NCI-H2196 treated with DMSO at 0.1 percent for 48 hours (cell line): ENCODE measurements at regions not wholly inside any gene's neighbourhood (a gene's known extent, or its start where the extent isn't known, plus 50 kb on each side); places are given as distances from the start of the nearest gene placed in this dataset.
"Not testable (repeated sequence)": the region's sequence is repeated elsewhere in the genome, so short reads cannot be mapped to it uniquely, and the experiment has no call there.

ENCODE experiments used
- DNase-seq: peaks from one replicate; lab custom pipeline; 2025; ENCODE audit not compliant: unreplicated experiment; lab: John Stamatoyannopoulos, UW

DNA sequence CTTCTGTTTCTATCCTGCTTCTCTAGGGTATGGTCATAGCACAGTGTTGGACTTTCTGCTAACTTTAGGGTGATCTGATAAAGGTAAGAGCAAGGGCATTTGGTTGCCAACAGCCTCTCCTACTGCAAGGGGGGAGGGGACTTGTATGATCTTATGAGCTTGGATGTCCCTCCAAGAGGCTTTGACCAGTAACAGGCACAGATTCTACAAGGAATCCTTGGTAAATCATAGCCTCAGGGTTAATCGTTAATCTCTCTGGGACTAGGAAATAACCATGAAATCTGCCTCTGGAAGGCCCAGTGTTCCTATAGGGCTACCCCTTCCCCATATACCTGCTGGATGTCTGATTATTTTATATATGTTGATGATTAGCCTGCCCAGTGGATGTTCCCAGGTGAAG lies 134.8 kb upstream of the TNFSF4 start:
- no peak for DNase-seq

DNA sequence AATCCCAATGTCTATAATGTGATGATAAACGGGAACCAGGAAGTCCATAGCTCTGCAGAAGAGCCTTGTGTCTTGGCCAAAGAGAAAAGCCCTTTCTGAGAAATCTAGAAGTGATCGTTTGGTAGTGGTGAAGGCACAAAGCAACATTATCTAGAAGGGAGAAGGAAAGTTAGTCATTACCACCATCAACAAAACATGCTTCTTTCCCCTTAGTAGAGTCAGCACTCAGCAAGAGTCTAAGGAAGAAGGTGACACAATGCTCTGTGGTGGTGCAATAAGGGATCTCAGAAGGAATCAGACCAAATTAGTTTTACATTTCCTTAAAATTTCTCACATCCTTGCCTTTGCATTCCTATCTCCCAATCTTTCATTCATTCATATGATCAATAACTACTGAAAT lies 134.4 kb upstream of the PRDX6 start:
- DNase-seq, result no peak

DNA sequence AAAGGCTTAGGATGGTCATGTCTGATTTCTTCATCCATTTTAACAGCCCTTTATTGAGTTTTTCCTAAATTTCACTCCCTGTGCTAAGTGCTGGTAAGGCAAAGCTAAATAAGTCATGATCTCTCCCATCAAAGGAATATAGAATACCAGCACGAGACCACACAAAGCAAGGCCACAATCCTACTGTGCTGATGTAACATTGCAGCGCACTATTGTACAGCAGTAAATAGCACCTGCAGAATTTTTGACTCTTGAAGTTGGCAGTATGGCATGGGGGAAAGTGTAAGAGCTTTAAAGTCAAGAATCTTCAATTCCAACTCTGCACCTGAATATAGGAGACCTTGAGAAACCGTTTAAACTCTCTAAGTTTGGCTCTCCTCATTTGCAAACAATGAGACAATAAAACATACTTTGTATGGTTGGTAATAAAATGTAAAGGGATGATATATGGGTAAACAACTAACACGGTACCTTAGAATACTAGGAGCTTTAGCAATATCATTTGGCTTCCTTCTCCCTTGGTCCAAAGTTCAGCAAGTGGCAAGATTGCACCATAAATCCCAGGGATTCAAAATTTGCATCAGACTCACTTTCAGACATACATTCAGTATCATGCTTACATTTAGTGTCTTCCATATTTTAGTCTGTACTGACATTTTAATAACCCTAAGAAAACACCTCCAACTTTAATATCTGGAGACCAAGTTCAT lies 132.9 kb upstream of the PRDX6 start:
- no peak for DNase-seq

DNA sequence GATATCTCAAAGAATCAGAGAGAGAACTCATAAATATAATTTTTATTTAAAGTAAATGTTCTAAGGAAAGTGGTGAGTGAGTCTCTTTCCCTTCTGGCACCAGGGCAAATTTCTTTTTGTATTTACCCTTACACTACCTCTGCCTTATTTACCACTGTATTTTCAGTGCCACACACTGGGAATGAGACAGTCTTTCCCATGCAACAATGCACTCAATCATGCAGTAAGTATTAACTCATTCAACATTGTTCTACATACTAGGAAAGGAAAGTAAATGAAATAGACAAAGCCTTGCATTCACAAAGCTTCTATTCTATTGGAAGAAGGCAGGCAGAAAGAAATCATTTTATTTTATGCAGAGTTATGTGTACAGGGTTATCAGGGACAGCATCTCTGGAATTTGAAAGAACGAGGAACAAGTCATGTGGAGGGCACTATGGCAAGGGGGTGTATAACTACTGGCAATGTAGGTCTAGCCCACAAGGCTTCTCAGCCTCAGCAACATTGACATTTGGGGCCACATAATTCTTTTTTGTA lies 129.8 kb upstream of the PRDX6 start:
- DNase-seq, result no peak

DNA sequence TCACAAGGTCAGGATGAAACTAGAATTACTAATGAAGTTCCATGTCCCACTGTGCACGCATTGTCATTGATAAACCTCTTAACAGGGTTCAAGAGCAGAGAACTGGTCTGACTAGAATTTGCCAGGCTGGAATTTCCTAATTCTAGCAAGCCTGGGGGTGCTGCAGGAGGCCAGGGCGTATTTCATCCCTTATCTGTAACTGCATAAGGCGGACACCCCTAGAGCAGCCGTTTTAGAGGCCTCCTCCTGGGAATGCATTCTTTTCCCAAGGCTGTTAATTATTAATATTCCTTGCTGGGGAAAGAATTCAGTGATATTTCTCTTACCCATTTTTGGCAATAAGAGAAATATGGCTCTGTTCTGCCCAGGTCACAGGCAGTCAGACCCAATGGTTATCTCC lies 124.5 kb upstream of the PRDX6 start:
- not testable (repeated sequence) for DNase-seq

DNA sequence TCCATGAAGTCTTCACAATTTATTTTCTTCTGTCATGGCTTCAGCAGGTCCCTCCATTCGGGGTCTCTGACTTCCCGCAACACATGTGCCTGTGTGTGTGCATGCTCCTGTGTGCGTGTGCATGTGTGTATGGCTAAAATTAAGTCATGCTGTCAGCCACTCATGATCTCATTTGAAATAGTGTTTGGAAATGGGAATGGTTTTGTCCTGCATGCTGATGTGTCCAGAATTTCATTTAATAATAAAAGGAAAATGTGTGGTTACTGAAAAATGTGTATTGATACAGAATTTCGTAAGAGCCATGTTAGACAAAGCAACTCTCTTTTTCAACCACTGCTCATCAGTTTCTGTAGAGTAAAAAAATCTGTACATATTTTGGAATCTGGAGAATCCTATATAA lies 123.8 kb upstream of the PRDX6 start:
- no peak for DNase-seq

DNA sequence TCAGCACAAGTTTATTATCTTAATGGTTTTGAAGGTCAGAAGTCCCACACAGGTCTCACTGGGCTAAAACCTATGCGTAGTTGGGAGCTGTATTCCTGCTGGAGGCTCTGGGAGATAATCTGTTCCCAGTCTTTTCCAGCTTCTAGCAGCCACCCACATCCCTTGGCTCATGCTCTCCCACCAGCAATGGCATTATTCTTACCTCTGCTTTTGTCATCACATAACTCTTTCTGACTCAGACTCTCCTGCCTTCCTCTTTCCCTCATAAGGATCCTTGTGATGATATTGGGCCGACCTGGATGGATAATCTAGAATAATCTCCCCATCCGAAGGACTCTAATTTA lies 122.2 kb upstream of the PRDX6 start:
- no peak for DNase-seq

DNA sequence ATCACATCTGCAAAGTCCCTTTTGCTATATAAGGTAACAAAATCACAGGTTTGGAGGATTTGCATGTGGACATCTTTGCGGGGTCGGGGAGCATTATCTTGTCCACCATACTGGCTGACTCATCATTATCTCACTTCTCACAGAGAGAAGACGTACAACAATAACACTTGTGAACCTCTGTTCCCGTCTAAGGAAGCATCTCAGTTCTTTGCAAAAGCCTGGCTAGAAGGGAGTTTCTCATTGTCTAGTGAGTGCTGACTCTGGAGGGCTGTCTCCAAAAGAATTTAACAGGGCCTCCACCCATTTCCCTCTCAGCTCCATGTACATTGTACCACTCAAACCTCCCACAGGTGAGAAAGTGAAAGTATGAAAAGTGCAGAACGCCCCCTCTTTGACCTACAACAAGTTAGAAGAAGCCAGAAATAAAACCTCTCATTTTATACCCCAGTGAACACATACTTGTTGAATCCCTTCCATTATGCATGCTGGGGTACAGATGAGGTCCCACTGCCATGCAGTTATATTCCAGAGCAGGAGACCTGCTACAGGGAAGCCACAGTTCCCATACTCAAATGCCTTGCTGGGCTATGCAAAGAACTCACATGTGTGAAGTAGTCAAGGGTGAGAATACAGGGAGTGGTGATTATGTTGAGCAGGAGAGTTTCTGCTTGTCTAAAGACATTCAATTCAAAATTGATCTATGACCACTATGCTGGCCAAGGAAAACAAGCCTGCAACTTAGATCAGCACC lies 121.7 kb upstream of the PRDX6 start:
- no peak for DNase-seq

DNA sequence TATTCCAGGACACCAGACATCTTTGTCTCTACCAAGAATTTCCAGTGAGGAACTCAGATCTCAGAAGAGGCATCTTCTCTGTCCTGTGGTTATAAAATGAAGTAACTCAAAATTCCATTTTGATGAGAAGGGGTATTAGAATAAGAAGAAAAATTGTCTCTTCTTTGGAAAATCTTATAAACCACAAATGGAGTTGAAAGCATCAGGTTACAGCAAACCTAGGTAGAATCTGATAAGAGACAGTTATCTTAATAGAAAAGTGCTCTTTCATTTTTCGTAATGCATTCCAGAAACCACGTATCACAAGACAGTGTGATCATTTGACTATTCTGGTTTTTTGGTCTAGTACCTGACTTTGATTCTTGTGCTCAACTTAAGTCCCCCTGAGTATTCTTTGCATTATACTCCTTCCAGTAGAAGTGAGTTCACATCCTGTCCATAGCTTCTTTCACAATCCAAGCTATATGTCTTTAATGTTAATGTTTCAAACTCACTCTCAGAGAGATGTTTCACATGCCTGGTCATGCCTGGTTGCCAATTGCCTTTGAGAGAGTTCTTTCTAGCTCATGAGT lies 120.9 kb upstream of the PRDX6 start:
- no peak for DNase-seq

DNA sequence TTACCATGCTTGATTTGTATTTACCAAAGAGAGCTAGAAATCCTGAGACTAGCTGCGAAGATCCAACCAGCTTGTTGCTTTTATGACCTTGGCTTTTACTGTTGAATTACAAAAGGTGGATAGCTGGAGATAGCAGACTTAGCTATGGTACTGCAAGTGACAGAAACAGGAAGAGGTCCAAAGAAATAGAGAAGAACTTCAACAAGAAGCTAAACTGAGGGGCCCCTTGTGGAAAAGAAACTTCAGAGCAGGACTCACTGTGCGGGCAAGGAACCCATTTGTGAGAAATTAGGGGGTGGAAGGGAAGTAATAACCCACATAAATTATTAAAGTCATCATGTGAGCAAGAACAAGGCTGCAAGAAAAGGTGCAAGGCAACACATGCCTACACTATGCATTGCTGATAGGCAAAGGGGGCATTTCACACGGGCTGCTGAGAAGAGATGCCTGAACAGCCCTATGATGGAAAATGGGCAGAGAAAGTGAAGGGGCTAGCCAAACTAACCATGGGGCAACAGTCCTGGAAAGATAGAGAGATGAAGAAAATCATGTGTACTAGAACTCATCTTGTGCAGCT lies 116.6 kb upstream of the PRDX6 start:
- no peak for DNase-seq

DNA sequence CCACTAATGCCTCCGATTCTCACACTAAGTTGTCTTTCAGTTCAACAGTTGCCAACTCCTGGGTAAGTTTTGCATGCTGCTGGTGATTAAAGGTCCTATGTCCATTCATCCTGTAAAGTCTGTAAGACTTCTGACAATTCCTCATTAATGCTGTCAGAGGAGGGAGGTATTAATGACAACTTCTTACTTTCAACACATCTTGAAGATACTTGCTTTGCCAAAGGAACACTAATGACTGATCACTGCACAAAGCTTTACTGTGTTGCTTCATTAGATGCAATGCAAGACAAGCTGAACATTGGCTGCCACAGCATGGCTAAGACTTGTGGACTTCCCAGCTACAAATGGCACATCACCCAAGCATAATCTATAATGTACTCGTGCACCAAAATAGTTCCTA lies 114.6 kb upstream of the PRDX6 start:
- no peak for DNase-seq

DNA sequence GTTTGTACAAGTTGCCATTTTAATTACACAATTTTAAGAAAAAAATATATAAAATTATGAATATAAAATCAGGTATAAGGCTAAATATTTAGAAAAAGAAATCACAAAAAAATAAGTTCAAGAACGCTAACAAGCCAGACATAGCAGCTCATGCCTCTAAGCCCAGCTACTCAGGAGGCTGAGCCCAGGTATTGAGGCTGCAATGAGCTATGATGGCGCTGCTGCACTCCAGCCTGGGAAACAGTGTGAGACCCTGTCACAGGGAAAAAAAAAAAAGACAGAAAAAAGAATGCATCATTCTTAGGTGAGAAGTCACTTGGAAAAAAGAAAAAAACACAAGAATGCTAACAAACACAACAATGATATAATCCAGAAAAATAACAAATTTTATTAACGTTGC lies 112.3 kb upstream of the PRDX6 start:
- DNase-seq, result no peak

DNA sequence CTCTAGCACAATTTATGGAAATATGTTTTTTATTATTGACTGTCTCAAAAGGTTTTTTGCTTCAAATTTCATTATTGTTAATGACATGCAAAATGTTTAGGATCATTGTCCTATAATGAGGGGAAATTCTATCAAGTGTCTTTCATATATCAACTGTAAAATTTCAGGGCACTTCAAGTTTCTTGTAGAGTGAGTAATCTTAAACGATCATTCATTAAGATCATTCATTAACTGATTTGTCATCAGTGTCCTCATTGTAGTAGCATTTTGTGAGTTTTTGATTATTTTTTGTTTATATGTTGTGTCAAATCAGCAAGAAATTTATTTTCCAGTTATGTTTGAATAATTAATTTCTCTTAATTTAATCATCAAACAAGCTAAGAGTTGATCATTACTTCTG lies 111.8 kb upstream of the PRDX6 start:
- no peak for DNase-seq

DNA sequence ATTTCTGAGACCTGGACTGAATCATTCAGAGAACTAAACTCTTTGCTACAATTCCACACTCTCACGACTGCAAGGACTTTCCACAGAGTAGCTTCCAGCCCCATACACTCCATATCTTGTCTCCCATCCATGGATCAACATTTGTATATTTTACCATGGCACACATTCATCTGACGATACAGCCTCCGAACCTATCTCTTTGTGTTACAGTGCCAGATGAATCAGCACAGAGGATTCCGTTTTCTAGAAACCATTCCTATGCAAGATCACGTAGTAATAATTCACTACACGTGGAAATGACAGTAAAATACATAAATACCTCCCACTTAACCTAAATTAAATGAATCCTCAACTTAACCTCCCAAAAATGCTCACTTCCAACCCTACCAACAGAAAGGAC lies 110.0 kb upstream of the PRDX6 start:
- no peak for DNase-seq

DNA sequence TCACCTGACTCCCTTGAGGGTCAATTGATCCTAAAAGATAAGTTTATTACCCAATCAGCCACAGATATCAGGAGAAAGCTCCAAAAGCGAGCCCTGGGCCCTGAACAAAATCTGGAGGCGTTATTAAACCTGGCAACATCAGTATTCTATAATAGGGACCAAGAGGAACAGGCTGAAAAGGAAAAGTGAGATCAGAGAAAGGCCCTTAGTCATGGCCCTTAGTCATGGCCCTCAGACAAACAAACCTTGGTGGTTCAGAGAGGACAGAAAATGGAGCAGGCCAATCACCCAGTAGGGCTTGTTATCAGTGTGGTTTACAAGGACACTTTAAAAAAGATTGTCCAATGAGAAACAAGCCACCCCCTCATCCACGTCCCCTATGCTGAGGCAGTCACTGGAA lies 106.5 kb upstream of the PRDX6 start:
- not testable (repeated sequence) for DNase-seq

DNA sequence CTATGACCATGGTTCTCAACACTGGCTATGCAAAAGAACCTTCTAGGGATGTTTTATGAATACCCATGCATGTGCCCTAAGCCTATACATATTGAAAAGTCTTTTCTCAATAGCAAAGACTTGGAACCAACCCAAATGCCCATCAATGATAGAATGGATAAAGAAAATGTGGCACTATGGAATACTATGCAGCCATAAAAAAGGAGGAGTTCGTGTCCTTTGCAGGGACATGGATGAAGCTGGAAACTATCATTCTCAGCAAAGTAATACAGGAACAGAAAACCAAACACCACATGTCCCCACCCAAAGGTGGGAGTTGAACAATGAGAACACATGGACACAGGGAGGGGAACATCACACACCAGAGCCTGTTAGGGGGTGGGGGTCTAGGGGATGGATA lies 101.1 kb upstream of the PRDX6 start:
- DNase-seq, result not testable (repeated sequence)

DNA sequence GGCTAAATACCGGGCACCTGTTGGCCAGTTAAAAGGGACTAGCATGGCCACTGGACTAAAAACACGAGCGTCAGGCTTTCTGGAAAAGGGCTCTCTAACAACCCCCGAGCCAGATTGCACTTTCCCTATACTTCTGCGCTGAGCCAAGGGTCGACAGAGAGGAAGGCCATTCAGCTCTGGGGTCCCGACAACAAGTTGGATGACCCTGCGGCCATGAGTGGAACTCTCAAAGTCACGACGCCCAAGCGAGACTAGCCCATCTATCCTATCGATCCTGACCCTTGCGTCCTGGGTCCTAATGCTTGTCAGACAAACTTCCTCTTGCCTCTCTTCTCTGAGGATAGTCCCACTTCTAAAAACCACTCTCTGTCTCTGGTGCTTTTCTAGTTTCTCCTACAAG lies 99.9 kb upstream of the PRDX6 start:
- DNase-seq, result no peak

DNA sequence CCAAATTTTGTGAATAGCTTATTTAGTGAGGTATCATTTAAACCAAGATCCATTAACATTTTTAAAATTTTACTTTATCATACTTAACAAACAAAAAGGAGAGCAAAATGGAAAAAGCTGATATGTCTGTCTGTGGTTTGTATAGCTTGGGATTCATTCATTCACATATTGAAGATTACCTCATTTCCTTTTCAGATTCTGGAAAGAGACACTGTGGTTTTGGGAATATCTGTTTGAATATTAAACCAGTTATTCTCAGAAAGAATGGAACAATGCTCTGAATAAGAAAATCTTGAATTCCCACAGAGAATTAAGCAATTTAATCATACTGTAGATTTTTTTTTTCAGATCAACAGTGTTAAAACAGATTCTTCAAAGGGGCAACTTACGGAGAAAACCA lies 93.8 kb upstream of the PRDX6 start:
- DNase-seq, result no peak

DNA sequence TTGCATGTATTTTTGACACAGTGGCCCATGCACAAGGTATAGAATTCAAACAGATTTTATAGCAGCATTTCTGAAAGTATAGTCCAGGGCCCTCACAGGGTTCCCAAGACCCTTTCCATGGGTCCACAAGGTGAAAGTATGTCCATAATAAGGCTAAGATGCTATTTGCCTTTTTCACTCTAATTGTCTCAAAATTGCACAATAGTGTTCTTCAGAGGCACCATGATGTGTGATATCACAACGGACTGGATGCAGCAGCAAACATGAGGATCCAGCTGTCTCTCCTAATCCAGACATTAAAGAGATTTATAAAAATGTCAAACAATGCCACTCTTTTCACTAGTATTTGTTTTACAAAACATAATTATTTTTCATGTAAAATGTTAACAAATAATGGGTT lies 88.8 kb upstream of the PRDX6 start:
- no peak for DNase-seq

DNA sequence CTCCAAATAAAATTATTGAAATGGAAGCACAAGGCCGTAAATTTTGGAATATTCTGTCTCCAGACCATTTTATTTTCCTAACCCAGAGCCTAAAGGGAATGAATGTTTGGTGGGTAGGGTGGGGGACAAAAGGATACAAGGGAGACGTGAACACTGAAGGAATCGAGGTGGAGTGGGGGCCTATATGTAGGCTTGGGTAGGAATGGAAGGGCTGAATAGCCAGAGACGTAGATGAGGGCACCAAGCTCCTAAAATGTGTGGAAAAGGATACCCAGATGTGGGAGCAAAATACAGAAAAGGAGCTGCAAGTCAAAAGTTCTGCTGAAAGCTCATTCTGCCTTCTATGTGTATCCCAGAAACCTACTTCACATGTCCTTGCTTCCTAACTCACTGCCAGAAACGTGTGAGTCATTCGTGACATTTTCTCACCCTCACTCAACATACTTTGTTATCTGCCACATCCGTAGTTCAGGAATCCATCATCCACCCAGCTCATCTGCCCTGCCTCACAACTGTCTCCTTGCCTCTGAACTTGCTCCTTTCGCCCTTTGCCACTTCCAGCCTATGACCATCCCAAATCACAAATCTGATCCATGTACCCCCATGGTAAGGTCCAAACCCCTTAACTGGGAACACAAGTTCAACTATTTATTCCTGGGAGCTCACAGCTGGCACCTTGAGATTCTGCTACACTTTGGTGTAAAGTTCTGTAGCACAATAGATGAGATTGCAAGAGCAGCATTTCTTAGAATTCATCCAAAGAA lies 84.1 kb upstream of the PRDX6 start:
- DNase-seq, result no peak

DNA sequence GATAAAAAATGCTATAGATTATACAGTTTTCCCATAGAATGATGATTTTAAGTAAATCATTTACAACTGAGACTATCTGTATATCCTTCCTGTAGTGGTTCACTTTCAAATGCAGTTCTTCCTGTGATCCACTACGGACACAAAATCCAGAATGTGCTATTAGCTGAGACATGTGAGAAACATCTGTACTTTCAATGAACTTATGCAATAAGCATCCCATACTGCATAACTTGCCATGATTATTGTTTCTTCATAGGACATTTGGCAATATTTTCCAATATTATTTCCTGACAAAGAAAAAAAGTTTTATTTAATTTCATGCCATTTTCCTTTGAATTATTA lies 83.5 kb upstream of the PRDX6 start:
- no peak for DNase-seq
